Liver (tissue), 8 donors: ENCODE measurements at regions not wholly inside any gene's neighbourhood (a gene's known extent, or its start where the extent isn't known, plus 50 kb on each side); places are given as distances from the start of the nearest gene placed in this dataset.

ENCODE experiments used
- DNase-seq: peaks from one replicate; pipeline ENCODE4 v3.0.0-alpha.2; 2017; ENCODE audit warnings: low spot score
- H3K27ac ChIP-seq, 2 donors: one replicate each; pipeline ENCODE4 v1.7.0; 2013; ENCODE audit warnings: inconsistent platforms in 2 of 2, low read length in 2 of 2, control low read depth in 1 of 2, low read depth in 1 of 2, mild to moderate bottlenecking in 1 of 2
- H3K27me3 ChIP-seq, 4 donors: one replicate each; pipeline versions ENCODE4 v1.6.1 to v1.7.0; 2013; ENCODE audit warnings: low read length in 3 of 4, inconsistent platforms in 1 of 4, mild to moderate bottlenecking in 1 of 4, moderate library complexity in 1 of 4; ENCODE audit not compliant: control insufficient read depth in 4 of 4, insufficient read depth in 4 of 4
- H3K36me3 ChIP-seq, 4 donors: one replicate each; pipeline versions ENCODE4 v1.6.1 to v1.7.0; 2013; ENCODE audit warnings: low read length in 3 of 4, mild to moderate bottlenecking in 3 of 4, low read depth in 1 of 4, moderate library complexity in 1 of 4; ENCODE audit not compliant: control insufficient read depth in 4 of 4, insufficient read depth in 3 of 4
- H3K4me1 ChIP-seq, 4 donors: one replicate each; pipeline versions ENCODE4 v1.6.1 to v1.7.0; 2013; ENCODE audit warnings: low read length in 3 of 4, mild to moderate bottlenecking in 3 of 4, moderate library complexity in 1 of 4; ENCODE audit not compliant: control insufficient read depth in 4 of 4, insufficient read depth in 4 of 4
- H3K4me3 ChIP-seq, 3 donors: one replicate each; pipeline versions ENCODE4 v1.6.1 to v1.7.0; 2013; ENCODE audit warnings: low read length in 3 of 3, control low read depth in 1 of 3, low read depth in 1 of 3, mild to moderate bottlenecking in 1 of 3
- H3K9ac ChIP-seq, 2 donors: one replicate each; pipeline ENCODE4 v1.7.0; 2013; ENCODE audit warnings: low read length in 2 of 2, mild to moderate bottlenecking in 2 of 2, moderate library complexity in 2 of 2, control low read depth in 1 of 2, low read depth in 1 of 2
- H3K9me3 ChIP-seq, 4 donors: one replicate each; pipeline versions ENCODE4 v1.6.1 to v1.7.0; 2013; ENCODE audit warnings: low read length in 3 of 4; ENCODE audit not compliant: control insufficient read depth in 4 of 4
- ATF3 ChIP-seq: IDR thresholded peaks from 2 replicates; pipeline ENCODE4 v1.6.1; 2016; ENCODE audit warnings: antibody characterized with exemption
- CTCF ChIP-seq: fragments of 150-350 bp; IDR thresholded peaks from 2 replicates; pipeline ENCODE4 v1.5.1; 2017; ENCODE audit warnings: improper control_type of control experiment, low read depth, low read length; ENCODE audit not compliant: missing input control
- FOXA2 ChIP-seq: IDR thresholded peaks from 2 replicates; pipeline ENCODE4 v1.6.1; 2016; ENCODE audit warnings: antibody characterized with exemption
- HNF4G ChIP-seq: IDR thresholded peaks from 2 replicates; pipeline ENCODE4 v1.6.1; 2016; ENCODE audit warnings: antibody characterized with exemption
- JUND ChIP-seq, 2 donors: IDR thresholded peaks; 2 replicates each; pipeline ENCODE4 v1.6.1; 2016; ENCODE audit warnings: antibody characterized with exemption in 2 of 2
- NR2F2 ChIP-seq: IDR thresholded peaks from 2 replicates; pipeline ENCODE4 v1.6.1; 2016; ENCODE audit warnings: antibody characterized with exemption
- RXRA ChIP-seq, 2 donors: IDR thresholded peaks; 2 replicates each; pipeline ENCODE4 v1.6.1; 2017 to 2018; ENCODE audit warnings: antibody characterized with exemption in 2 of 2, mild to moderate bottlenecking in 1 of 2
- YY1 ChIP-seq: IDR thresholded peaks from 2 replicates; pipeline ENCODE4 v1.6.1; 2016; ENCODE audit warnings: antibody characterized with exemption, mild to moderate bottlenecking
- WGBS: extraction: QIAGEN DNeasy Blood & Tissue Kit; methylation state at CpG from one replicate; pipeline ENCODE4 v1.1.7; 2013; 5-methylcytosine and 5-hydroxymethylcytosine counted together
- TF ChIP-seq, protein P1 (sequence below): IDR thresholded peaks from 2 replicates; pipeline ENCODE4 v1.6.1; 2016; ENCODE audit warnings: antibody characterized with exemption
- TF ChIP-seq, protein P2 (sequence below): IDR thresholded peaks from 2 replicates; pipeline ENCODE4 v1.6.1; 2016; ENCODE audit warnings: antibody characterized with exemption, mild to moderate bottlenecking
- donor health status: healthy.
- donor health status: healthy.
- donor health status: healthy.
- donor health status: healthy.
- donor health status: healthy.

DNA sequence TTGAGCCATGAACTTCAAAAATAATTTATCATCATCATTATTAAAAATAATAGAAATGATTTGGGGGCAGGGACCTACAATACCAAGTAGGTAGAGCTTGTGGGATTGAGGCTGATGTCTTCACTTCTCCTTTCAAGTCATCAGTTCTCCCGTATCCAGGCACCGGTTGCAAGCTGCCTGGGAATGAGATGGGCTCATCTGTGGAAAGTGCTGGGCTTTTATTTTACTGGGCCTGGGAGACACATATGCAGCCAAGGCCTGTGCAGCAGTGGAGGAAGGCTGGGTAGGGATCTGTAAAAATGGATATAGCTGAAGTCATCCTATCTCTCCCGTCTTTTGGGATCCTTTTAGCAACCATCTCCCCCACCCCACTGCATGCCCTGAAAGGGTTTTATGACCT, 284.1 kb upstream of the CLINT1 start:
- no peak overlapping the region for H3K27ac ChIP-seq
- H3K4me3 ChIP-seq: no peak overlapping the region
- TF ChIP-seq HNF4G (no peak), YY1 (no peak), ATF3 (no peak), CTCF (no peak), RXRA (IDR thresholded peaks at IDR 0.05) (no peak)
- no peak overlapping the region for H3K9ac ChIP-seq
- 78% methylated on average over 3 of the region's 3 CpGs for WGBS
- DNase-seq: no peak
- H3K27me3 ChIP-seq: no peaks in the 10 kb centered on the region
- H3K9me3 ChIP-seq: no peaks in the 10 kb centered on the region
- H3K36me3 ChIP-seq: no peaks in the 10 kb centered on the region
- H3K4me1 ChIP-seq: no peaks in the 10 kb centered on the region

DNA sequence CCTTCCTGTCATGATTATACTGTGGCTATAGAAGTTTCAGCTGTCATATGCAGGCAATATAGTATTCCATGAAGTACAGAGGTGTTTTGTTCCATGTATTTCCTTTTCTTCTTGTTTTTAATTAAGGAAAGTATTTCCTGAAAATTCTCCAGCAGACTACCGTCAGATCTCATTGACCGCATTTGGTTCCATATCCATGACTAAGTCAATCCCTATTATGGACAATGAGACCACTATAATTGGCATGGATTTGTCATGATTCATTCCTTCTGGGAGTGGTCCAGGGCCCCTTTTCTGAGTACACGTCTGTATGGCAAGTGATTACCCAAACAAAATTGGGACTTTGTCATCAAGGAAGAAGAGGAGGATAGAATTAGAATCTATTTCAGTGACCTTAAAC, 283.2 kb upstream of the CLINT1 start:
- no peaks in the 10 kb centered on the region for H3K36me3 ChIP-seq
- no peak for DNase-seq
- no peak overlapping the region for H3K4me3 ChIP-seq
- H3K27ac ChIP-seq: no peak overlapping the region
- no peaks in the 10 kb centered on the region for H3K4me1 ChIP-seq
- H3K27me3 ChIP-seq: no peaks in the 10 kb centered on the region
- no peaks in the 10 kb centered on the region for H3K9me3 ChIP-seq
- WGBS: 86% methylated on average over 3 of the region's 3 CpGs
- no peak for TF ChIP-seq NR2F2
- TF ChIP-seq, protein P1, sequence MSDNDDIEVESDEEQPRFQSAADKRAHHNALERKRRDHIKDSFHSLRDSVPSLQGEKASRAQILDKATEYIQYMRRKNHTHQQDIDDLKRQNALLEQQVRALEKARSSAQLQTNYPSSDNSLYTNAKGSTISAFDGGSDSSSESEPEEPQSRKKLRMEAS: no peak
- no peak overlapping the region for H3K9ac ChIP-seq

GRCh38 chr5:158140120-158140731, 281.3 kb upstream of the CLINT1 start:
- Histone ChIP-seq H3K36me3 (no peaks in the 10 kb centered on the region), H3K9me3 (no peaks in the 10 kb centered on the region), H3K27me3 (no peaks in the 10 kb centered on the region), H3K4me3 (no peak overlapping the region), H3K9ac (no peak overlapping the region), H3K4me1 (no peaks in the 10 kb centered on the region), H3K27ac (no peak overlapping the region)
- 89% methylated on average over 4 of the region's 4 CpGs for WGBS
- TF ChIP-seq NR2F2 (peak; percentile 76), FOXA2 (no peak), JUND (IDR thresholded peaks at IDR 0.05) (peak in 1 of 2 donors; percentile 60), ATF3 (no peak), HNF4G (no peak), YY1 (no peak), RXRA (IDR thresholded peaks at IDR 0.05) (peak; percentile 24 to 36)
- TF ChIP-seq, protein P2, sequence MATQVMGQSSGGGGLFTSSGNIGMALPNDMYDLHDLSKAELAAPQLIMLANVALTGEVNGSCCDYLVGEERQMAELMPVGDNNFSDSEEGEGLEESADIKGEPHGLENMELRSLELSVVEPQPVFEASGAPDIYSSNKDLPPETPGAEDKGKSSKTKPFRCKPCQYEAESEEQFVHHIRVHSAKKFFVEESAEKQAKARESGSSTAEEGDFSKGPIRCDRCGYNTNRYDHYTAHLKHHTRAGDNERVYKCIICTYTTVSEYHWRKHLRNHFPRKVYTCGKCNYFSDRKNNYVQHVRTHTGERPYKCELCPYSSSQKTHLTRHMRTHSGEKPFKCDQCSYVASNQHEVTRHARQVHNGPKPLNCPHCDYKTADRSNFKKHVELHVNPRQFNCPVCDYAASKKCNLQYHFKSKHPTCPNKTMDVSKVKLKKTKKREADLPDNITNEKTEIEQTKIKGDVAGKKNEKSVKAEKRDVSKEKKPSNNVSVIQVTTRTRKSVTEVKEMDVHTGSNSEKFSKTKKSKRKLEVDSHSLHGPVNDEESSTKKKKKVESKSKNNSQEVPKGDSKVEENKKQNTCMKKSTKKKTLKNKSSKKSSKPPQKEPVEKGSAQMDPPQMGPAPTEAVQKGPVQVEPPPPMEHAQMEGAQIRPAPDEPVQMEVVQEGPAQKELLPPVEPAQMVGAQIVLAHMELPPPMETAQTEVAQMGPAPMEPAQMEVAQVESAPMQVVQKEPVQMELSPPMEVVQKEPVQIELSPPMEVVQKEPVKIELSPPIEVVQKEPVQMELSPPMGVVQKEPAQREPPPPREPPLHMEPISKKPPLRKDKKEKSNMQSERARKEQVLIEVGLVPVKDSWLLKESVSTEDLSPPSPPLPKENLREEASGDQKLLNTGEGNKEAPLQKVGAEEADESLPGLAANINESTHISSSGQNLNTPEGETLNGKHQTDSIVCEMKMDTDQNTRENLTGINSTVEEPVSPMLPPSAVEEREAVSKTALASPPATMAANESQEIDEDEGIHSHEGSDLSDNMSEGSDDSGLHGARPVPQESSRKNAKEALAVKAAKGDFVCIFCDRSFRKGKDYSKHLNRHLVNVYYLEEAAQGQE: no peak
- no peak for DNase-seq
